Anterior cingulate cortex (tissue), 58 donors: ENCODE measurements at regions not wholly inside any gene's neighbourhood (a gene's known extent, or its start where the extent isn't known, plus 50 kb on each side); places are given as distances from the start of the nearest gene placed in this dataset.
A peak's percentile ranks its signal among the peaks of the same experiment; 100 is the strongest.

ENCODE experiments used
- DNase-seq, 58 donors: peaks; one replicate each; lab custom pipeline; 2025; lab: John Stamatoyannopoulos, UW

DNA sequence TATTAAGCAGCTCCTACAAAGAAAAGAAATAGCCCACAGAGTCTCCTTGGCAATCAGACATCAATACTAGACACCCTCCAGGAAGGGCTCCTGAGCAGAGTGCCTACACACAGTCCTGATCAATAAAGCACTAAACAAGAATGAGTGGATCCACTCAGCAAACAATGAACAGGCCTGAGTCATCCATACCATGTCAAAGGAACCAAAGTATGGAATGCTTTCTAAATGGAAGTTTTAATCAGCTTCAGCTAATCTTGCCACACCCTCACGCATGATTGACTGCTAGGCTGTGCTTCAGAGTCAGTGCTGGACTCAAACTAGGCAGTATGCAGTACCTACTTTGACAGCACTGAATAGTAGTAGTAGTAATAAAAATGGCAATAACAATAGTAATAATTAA lies 392.7 kb upstream of the HTR2A start:
- DNase-seq: no peak

- no peak for DNase-seq
Measured at GRCh38 chr13:47288546-47288945, 391.7 kb upstream of the HTR2A start.

DNA sequence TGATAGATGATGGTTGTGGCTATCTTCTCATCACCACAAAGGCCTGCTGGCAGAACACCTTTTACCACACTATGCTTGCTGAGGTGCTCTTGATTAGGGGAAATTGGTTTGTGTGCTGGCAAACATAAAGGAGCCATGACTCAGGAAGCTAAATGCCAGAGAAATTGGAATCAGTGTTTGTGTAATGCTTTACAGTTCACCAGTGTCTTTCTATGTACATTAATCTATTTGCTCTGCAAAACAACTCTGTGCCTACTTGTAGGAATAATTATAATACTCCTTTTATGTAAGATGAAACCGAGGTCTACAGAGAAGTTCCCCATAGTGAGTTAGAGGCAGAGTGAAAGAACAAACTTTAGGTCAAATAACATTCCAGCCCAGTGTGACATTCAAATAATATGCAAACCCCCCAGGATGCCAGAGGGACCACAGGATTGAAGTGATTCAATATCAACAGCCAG lies 390.5 kb upstream of the HTR2A start:
- DNase-seq: no peak

- no peak for DNase-seq
Measured at GRCh38 chr13:47281991-47282390, 385.1 kb upstream of the HTR2A start.

DNA sequence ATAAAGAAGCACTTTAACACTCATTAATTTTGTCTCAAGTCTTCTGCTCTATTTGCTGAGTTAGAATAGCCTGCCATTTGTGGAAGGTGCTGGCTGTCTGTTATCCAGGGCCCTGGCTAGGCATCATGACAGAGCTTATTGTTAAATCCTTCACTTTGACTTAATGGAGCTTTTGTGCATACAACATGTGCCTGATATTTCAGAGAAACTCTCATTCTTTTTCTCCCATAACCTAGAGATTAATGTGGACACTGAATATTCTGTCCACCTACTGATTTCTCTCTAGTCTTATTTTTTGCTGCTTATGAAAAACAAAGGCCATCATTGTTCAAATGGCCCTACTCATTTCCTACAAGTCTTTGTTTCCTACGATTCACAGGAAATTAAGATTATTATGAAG lies 383.1 kb upstream of the HTR2A start:
- no peak for DNase-seq

- no peak for DNase-seq
Measured at GRCh38 chr13:47277774-47278173, 380.9 kb upstream of the HTR2A start.

DNA sequence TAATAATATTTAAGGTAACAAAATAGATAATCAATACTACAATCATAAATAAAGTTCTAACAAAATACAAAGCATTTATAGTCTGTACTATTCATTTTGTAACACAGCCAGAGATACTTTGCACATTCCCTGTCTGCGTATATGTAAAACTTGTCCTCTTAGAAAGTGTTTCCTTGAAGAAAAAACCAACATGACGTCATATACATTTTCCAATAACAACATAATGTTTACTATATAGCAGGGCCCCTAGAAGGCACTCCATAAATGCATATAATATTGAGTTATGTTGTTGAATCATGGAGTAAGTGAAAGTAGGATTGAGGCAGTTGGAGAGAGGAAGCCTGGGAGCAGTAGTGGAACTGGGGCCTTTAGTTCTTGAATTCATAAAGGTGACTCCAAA lies 371.4 kb upstream of the HTR2A start:
- no peak for DNase-seq

DNA sequence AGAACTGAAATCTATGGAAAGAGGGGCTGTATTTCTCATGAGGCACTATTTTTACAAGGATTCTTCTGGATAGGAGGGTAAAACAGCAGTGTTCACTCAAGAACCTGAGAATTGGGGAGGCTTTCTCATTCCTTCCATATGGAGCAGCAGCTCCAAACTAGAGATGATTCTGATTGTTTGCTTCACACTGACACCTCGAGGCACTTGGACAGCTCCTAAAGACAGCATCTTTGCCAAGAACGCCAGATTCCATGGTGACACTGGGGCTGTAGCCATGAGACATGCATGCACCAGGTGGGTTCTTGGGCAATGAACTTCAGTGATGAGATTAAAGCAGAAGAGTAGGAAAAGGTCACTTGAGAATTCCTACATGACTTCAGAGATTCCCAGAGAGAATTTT lies 361.5 kb upstream of the HTR2A start:
- peak in 1 of 58 donors; percentile 5 for DNase-seq

DNA sequence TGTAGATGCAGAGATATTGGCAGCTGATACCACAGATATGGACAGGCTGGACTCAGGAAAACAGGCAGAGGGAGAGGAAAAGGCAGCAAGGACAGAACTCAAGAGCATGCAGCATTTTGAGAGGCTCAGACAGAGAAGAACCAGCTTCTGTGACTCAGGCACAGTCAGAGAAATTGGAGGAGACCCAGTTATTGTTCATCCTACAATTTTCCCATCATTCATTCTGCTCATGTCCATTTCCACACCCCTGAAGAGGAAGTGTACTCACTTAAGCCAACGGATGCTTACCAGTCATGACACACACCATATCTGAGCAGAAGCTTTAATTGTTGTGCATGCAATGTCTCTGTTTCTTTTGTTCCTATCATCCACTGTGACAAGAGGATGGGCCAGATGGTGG lies 359.8 kb upstream of the HTR2A start:
- DNase-seq: no peak

DNA sequence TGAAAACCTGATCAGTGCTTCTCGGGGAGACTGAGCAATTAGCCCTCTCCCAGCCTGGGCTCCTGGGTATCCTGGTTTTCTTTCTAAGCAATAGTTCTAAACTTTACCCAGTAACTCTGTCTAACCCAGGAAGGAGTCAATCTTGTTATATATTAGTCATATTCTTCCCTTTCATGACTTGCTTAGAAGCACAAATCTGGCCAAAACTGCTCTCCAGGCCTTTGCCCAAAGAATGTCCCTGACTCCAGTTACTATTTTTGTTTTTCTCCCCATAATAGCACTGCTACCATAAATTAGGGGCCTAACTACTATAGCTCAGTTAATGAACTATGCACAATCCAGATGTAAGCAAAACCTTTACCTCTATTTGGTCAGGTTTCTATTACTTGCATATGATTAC lies 355.8 kb upstream of the HTR2A start:
- DNase-seq: no peak

- no peak for DNase-seq
Measured at GRCh38 chr13:47251771-47252170, 354.9 kb upstream of the HTR2A start.

DNA sequence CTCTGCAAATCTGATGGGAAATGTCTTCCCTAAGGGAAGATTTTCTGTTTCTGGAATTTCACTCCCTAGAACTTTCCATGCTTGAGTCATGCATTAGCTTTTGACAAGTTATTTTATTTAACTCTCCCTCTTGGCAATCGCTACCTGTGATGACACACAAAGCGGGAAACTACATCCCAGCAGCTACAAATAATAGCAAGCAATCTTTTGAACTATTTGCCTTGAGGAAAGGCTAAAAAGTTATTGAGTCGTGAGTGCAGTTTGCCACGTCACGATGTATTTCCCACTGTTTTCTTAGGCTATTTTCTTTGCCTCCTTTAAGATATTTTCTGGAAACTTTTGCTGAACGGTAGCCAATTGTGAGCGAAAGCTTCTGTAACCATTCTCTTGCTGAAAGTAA lies 353.3 kb upstream of the HTR2A start:
- no peak for DNase-seq

GRCh38 chr13:47249266-47249665 lies 352.4 kb upstream of the HTR2A start:
- no peak for DNase-seq

- DNase-seq: no peak
Measured at GRCh38 chr13:47241446-47241845, 344.6 kb upstream of the HTR2A start.

DNA sequence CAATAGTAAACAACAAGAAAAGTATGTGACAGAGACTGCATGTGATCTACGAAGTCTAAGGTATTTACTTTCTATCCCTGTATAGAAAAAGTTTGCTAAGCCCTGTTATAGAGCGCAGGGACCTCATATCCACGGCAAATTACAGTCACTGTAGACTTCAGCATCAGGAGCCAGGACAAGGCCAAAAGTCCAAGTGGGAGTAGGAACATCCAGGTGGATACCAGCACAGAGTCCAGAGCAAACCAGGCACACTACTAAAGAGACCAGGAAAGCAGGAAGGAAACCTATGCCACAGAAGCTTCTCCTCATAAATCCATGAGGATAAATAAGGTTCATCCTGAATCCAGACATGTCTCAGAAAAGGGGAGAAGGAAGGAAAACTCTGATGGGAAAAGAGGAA lies 342.2 kb upstream of the HTR2A start:
- DNase-seq: no peak

DNA sequence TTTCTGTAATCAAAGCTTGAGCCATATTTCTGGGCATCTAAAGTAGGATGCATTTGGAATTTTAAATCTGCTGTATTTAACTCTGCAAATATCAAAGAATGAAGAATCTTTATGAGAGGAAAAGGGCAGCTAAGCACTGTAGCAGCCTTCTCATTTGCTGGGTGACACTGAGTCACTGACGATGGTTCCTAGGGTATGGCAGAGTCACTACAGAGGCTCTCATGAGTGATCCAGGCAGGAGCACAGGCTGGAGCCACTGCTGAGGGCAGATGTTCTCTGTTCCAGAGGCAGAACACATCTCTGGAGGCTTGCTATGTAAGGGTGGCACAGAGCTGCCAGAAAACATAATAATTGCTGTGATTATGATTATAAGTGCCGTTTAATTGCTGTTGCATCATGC lies 340.7 kb upstream of the HTR2A start:
- no peak for DNase-seq

- DNase-seq: peak in 22 of 58 donors; percentile 2 to 51 (median 12)
Measured at GRCh38 chr13:47233734-47234133, 336.9 kb upstream of the HTR2A start.

DNA sequence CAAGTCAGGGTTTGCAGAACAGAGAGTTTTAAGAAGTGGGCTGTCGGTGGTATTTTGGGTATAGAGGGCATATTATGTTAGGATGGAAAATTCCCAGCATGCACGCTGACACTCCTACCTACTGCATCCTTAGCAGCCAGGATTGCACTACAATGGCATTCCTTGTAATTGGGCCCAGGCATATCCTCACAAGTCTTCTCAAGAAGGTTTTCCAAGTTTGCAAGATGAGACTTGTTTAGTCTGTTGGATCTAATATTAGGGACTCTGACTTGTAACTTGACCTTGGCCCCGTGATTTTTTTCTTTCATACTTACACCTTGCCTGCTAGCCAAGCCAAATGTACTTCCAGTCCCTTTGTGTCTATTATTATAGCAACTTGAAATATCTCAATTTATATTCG lies 335.7 kb upstream of the HTR2A start:
- no peak for DNase-seq

DNA sequence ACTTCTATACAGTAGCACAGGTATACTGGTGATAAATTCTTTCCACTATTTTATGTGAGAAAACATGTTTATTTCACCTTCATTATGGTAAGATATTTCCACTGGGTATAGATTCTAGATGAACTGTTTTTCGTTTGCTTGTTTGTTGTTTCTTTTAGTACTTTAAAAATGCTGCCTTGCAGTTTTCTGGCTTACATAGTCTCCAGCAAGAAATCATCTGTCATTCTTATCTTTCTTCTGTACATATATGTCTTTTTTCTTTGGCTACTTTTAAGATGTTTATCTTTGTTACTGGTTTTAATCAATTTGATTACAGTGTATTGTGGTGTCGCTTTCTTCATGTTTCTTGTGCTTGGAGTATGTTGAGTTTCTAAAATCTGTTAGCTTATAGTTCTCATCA lies 333.3 kb upstream of the HTR2A start:
- DNase-seq: no peak

DNA sequence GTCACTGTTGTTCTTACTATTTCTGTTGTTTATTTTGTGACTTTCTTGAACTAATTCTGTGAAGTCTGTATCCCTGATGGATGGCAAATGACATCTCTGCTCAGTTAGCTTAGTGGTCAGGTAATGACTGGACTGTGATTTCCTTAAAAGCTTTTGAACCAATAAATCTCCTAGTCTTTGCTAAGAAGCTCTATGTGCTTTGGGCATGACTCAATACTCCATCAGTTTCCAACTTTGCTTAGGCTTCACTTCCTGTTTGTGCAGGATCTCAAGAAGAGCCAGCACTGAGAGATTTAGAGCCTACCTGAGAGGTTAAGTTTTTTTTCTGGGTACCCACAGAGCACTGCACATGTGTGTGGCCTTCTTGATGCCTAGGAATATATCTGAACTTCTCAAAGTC lies 329.7 kb upstream of the HTR2A start:
- no peak for DNase-seq

GRCh38 chr13:47220453-47221140 lies 323.7 kb upstream of the HTR2A start:
- no peak for DNase-seq

- no peak for DNase-seq
Measured at GRCh38 chr13:47218611-47219010, 321.8 kb upstream of the HTR2A start.
